ENCODE measurements at regions not wholly inside any gene's neighbourhood (a gene's known extent, or its start where the extent isn't known, plus 50 kb on each side); places are given as distances from the start of the nearest gene placed in this dataset.

DNA sequence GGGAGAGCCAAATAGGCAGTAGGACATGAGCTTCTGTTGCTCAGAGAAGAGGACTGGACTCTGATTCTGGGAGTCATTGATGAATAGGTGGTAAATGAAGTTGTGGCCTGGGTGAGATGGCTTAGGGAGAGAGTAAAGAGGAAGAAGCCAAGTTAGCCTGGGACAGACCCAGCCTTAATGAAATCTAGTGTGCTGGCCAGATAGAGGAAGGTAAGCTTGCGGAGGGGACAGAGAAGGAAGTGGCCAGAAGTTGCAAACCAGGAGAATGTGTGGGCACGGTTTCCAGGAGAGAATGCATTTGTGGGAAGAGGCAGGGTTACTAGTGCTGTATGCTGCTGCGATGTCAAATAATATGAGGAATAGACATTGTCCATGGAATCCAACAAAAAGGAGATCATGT, 83.3 kb upstream of the OLFM4 start:
- H2BK5ac ChIP-seq (ENCODE audit: insufficient read length, low read length) = no peak overlapping the region
- H3K23me2 ChIP-seq (ENCODE audit: insufficient read length, low read depth, low read length, poor library complexity, severe bottlenecking) = no peaks in the 10 kb centered on the region
- no peaks in the 10 kb centered on the region; the same call in 1 of the 2 replicates for H3K27me3 ChIP-seq (ENCODE audit: insufficient read depth, low read length)
- no peak overlapping the region for H2BK20ac ChIP-seq (ENCODE audit: low read depth, low read length, poor library complexity, severe bottlenecking)
- no peak overlapping the region for H2AFZ ChIP-seq (ENCODE audit: low read length)
- H3K9ac ChIP-seq (ENCODE audit: extremely low read depth, insufficient read length, low read length) = no peak overlapping the region
- no peak overlapping the region for H3K4me2 ChIP-seq (ENCODE audit: insufficient read depth, insufficient read length, low read length)
- no peak overlapping the region for H4K5ac ChIP-seq (ENCODE audit: insufficient read length, low read depth, low read length)
- H3K27ac Mint-ChIP-seq = no peak overlapping the region
- TF ChIP-seq, protein P1, sequence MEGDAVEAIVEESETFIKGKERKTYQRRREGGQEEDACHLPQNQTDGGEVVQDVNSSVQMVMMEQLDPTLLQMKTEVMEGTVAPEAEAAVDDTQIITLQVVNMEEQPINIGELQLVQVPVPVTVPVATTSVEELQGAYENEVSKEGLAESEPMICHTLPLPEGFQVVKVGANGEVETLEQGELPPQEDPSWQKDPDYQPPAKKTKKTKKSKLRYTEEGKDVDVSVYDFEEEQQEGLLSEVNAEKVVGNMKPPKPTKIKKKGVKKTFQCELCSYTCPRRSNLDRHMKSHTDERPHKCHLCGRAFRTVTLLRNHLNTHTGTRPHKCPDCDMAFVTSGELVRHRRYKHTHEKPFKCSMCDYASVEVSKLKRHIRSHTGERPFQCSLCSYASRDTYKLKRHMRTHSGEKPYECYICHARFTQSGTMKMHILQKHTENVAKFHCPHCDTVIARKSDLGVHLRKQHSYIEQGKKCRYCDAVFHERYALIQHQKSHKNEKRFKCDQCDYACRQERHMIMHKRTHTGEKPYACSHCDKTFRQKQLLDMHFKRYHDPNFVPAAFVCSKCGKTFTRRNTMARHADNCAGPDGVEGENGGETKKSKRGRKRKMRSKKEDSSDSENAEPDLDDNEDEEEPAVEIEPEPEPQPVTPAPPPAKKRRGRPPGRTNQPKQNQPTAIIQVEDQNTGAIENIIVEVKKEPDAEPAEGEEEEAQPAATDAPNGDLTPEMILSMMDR (conservative IDR thresholded peaks at IDR 0.05) = no peak
- H3K18ac ChIP-seq (ENCODE audit: insufficient read length, low read depth, low read length) = no peak overlapping the region
- H3K4me1 ChIP-seq (ENCODE audit: insufficient read depth, low read length) = peaks cover 7% of the 10 kb centered on the region
- H3K27ac ChIP-seq (ENCODE audit: insufficient read length, low read depth, low read length) = no peak overlapping the region
- H4K20me1 ChIP-seq (ENCODE audit: control insufficient read depth, insufficient read depth, insufficient read length) = no peaks in the 10 kb centered on the region
- no peak overlapping the region for H3K4ac ChIP-seq (ENCODE audit: low read depth, low read length)
- no peak overlapping the region for H2BK15ac ChIP-seq (ENCODE audit: low read depth, low read length)
- H3K14ac ChIP-seq (ENCODE audit: insufficient read depth, low read length) = no peak overlapping the region
- no peak overlapping the region for H3K56ac ChIP-seq (ENCODE audit: insufficient read length, low read depth, low read length)
- H3K36me3 Mint-ChIP-seq (ENCODE audit: insufficient read depth in 1 of 3, low read depth in 3 of 3) = no peaks in the 10 kb centered on the region; a peak in 1 of 7 replicates
- peaks cover 21 to 25% of the 10 kb centered on the region in 2 experiments for H3K4me1 Mint-ChIP-seq
- no peaks in the 10 kb centered on the region for H3K79me2 ChIP-seq (ENCODE audit: insufficient read depth, low read length)
- no peak overlapping the region for H3K23ac ChIP-seq (ENCODE audit: insufficient read length, low read depth, low read length)
- no CpG with 5 or more reads among the region's 3 CpGs for WGBS (ENCODE audit: extremely low coverage, insufficient read length, low lambda C conversion rate)
- no peak overlapping the region for H3T11ph ChIP-seq (ENCODE audit: low read length)
- H3K27me3 Mint-ChIP-seq (ENCODE audit: low read depth) = peaks cover 19% of the 10 kb centered on the region
- peaks cover 3% of the 10 kb centered on the region in 2 experiments; a peak in 3 of 5 replicates for H3K9me3 Mint-ChIP-seq
- H2AK5ac ChIP-seq (ENCODE audit: insufficient read length, low read length) = no peak overlapping the region
- H3K4me3 Mint-ChIP-seq = no peak overlapping the region; a peak in 1 of 5 replicates
- no peaks in the 10 kb centered on the region for H3K9me3 ChIP-seq (ENCODE audit: control insufficient read depth, low read depth, low read length)
- H4K8ac ChIP-seq (replicated peaks; ENCODE audit: insufficient read length, low read depth, low read length) = no peak overlapping the region
- no peaks in the 10 kb centered on the region for H3K79me1 ChIP-seq (ENCODE audit: insufficient read depth, low read depth, low read length, poor library complexity, severe bottlenecking)
- H4K91ac ChIP-seq (ENCODE audit: insufficient read length, low read depth, low read length) = no peak overlapping the region
- no peak for DNase-seq
- no peak overlapping the region for H2BK12ac ChIP-seq (ENCODE audit: insufficient read length, low read depth, low read length)
- H2BK120ac ChIP-seq (ENCODE audit: low read depth, low read length, poor library complexity, severe bottlenecking) = no peak overlapping the region
